Ovary (tissue), 7 donors: ENCODE measurements at regions not wholly inside any gene's neighbourhood (a gene's known extent, or its start where the extent isn't known, plus 50 kb on each side); places are given as distances from the start of the nearest gene placed in this dataset.

Source experiments
- DNase-seq, 5 donors: peaks; one replicate each; pipeline ENCODE4 v3.0.0-alpha.2; 2019 to 2020
- H3K27ac ChIP-seq, 2 donors: fragments of 200-600 bp; one replicate each; pipeline versions ENCODE4 v1.5.1 to v1.8.0; 2019 to 2022
- H3K27me3 ChIP-seq: fragments of 200-600 bp; one replicate; pipeline ENCODE4 v1.8.0; 2022
- H3K36me3 ChIP-seq: fragments of 200-600 bp; sonication (generic); one replicate; pipeline ENCODE4 v1.5.1; 2019
- H3K4me1 ChIP-seq: one replicate; pipeline ENCODE4 v1.8.1; 2013; ENCODE audit warnings: mild to moderate bottlenecking, moderate library complexity; ENCODE audit not compliant: insufficient read depth
- H3K4me3 ChIP-seq: fragments of 200-600 bp; sonication (generic); one replicate; pipeline ENCODE4 v1.5.1; 2017
- H3K9me3 ChIP-seq, 2 donors: fragments of 200-600 bp in 1 of 2; sonication (generic) in 1 of 2; one replicate each; pipeline versions ENCODE4 v1.5.1 to v1.8.1; 2013 to 2019; ENCODE audit warnings: mild to moderate bottlenecking in 1 of 2, moderate library complexity in 1 of 2
- CTCF ChIP-seq, 3 donors: fragments of 450-650 bp in 2 of 3; fragments of 200-600 bp in 1 of 3; IDR thresholded peaks; one replicate each; pipeline versions ENCODE4 v1.5.1 to v1.8.0; 2016 to 2022; ENCODE audit warnings: antibody characterized with exemption in 3 of 3, mild to moderate bottlenecking in 1 of 3
- EP300 ChIP-seq: sonication (generic); formaldehyde crosslinking; IDR thresholded peaks from one replicate; pipeline ENCODE4 v1.6.1; 2017; ENCODE audit warnings: antibody characterized with exemption
- POLR2A ChIP-seq: fragments of 450-650 bp; IDR thresholded peaks from one replicate; pipeline ENCODE4 v1.6.1; 2017; ENCODE audit warnings: antibody characterized with exemption, mild to moderate bottlenecking, moderate library complexity
- WGBS, 3 donors: extraction: QIAGEN DNeasy Blood & Tissue Kit in 1 of 3; methylation state at CpG; one replicate each; pipeline versions ENCODE4 v1.1.5 to v1.1.7; 2013 to 2017; 5-methylcytosine and 5-hydroxymethylcytosine counted together
- intact Hi-C, 4 donors: fragments of 100-400 bp; cut with DNase I; formaldehyde crosslinking; loops; one replicate each; pipeline versions ENCODE4 v1.11.0 to v1.15.1; 2022 to 2023
- donor health status: DM: no; HTN: no; CAD: no; lungs with moderate emphysema.
- donor health status: DM: no; HTN: no; CAD: no.
- donor health status: Bipolar disorder and iron deficiency.
- donor health status: DM: no; HTN: no; CAD: no.
- donor health status: DM: yes; HTN: yes; CAD: no.

- TF ChIP-seq CTCF (IDR thresholded peaks at IDR 0.05) (no peak), EP300 (no peak), POLR2A (no peak)
- Histone ChIP-seq H3K36me3 (no peaks in the 10 kb centered on the region), H3K9me3 (no peaks in the 10 kb centered on the region), H3K4me1 (no peaks in the 10 kb centered on the region), H3K4me3 (no peak overlapping the region), H3K27me3 (no peaks in the 10 kb centered on the region), H3K27ac (no peak overlapping the region)
- intact Hi-C loops, result no loop called here
- DNase-seq, result no peak
- WGBS, 3 donors, result 71 to 84% (median 76%) methylated on average over 14 of the region's 14 CpGs
Measured at GRCh38 chr17:79167486-79167885, 92.9 kb downstream of the ENGASE start.

GRCh38 chr17:79165756-79166473, 91.3 kb downstream of the ENGASE start:
- TF ChIP-seq CTCF (IDR thresholded peaks at IDR 0.05), result no peak
- TF ChIP-seq EP300, result no peak
- no peak for TF ChIP-seq POLR2A
- no peaks in the 10 kb centered on the region for H3K36me3 ChIP-seq
- H3K27me3 ChIP-seq, result no peaks in the 10 kb centered on the region
- no peaks in the 10 kb centered on the region for H3K4me1 ChIP-seq
- no peak overlapping the region for H3K27ac ChIP-seq
- intact Hi-C loops, result no loop called here
- no peak for DNase-seq
- 55 to 57% (median 56%) methylated on average over 24 of the region's 24 CpGs for WGBS, 3 donors
- H3K4me3 ChIP-seq, result no peak overlapping the region
- H3K9me3 ChIP-seq, result no peaks in the 10 kb centered on the region

- H3K27me3 ChIP-seq, result no peaks in the 10 kb centered on the region
- 42 to 53% (median 43%) methylated on average over 21 of the region's 21 CpGs for WGBS, 3 donors
Measured at GRCh38 chr17:79164913-79165695, 90.5 kb downstream of the ENGASE start.

GRCh38 chr17:79164408-79164807, 89.8 kb downstream of the ENGASE start:
- no peaks in the 10 kb centered on the region for H3K27me3 ChIP-seq
- no peak overlapping the region for H3K27ac ChIP-seq
- H3K4me3 ChIP-seq, result no peak overlapping the region
- no peaks in the 10 kb centered on the region for H3K4me1 ChIP-seq
- H3K9me3 ChIP-seq, result no peaks in the 10 kb centered on the region
- no peaks in the 10 kb centered on the region for H3K36me3 ChIP-seq
- intact Hi-C loops, result no loop called here
- DNase-seq, result no peak
- TF ChIP-seq POLR2A (no peak), EP300 (no peak), CTCF (IDR thresholded peaks at IDR 0.05) (no peak)
- 73 to 80% (median 75%) methylated on average over 16 of the region's 16 CpGs for WGBS, 3 donors

More at GRCh38 chr17:79164913-79165695, 90.5 kb downstream of the ENGASE start:
- H3K36me3 ChIP-seq, result no peaks in the 10 kb centered on the region
- intact Hi-C loops, result no loop called here
- H3K4me1 ChIP-seq, result no peaks in the 10 kb centered on the region
- DNase-seq, result no peak
- no peak overlapping the region for H3K27ac ChIP-seq
- no peaks in the 10 kb centered on the region for H3K9me3 ChIP-seq
- H3K4me3 ChIP-seq, result no peak overlapping the region
- TF ChIP-seq EP300 (no peak), CTCF (IDR thresholded peaks at IDR 0.05) (no peak), POLR2A (no peak)
